ENCODE measurements at regions not wholly inside any gene's neighbourhood (a gene's known extent, or its start where the extent isn't known, plus 50 kb on each side); places are given as distances from the start of the nearest gene placed in this dataset.

GRCh38 chr14:83780321-83780720 is 1749.6 kb upstream of the FLRT2 start:
- Histone ChIP-seq H3K9me3 (no peaks in the 10 kb centered on the region), H3K27me3 (no peaks in the 10 kb centered on the region), H3K36me3 (no peaks in the 10 kb centered on the region), H3K27ac (no peak overlapping the region), H3K4me3 (replicated peaks in 1 of 3) (no peak overlapping the region), H3K4me1 (no peaks in the 10 kb centered on the region)
- intact Hi-C loops (cut with DNase I), result no loop called here
- TF ChIP-seq POLR2A (IDR thresholded peaks at IDR 0.05) (no peak), CTCF (IDR thresholded peaks at IDR 0.05) (no peak)
- no peak for DNase-seq
- WGBS, 2 donors, result 76 to 82% methylated on average over 3 of the region's 3 CpGs

GRCh38 chr14:83798421-83798820 is 1731.5 kb upstream of the FLRT2 start:
- Histone ChIP-seq H3K4me3 (replicated peaks in 1 of 3) (no peak overlapping the region), H3K4me1 (no peaks in the 10 kb centered on the region), H3K9me3 (no peaks in the 10 kb centered on the region), H3K27me3 (no peaks in the 10 kb centered on the region), H3K36me3 (no peaks in the 10 kb centered on the region), H3K27ac (no peak overlapping the region)
- intact Hi-C loops (cut with DNase I), result no loop called here
- TF ChIP-seq CTCF (IDR thresholded peaks at IDR 0.05) (no peak), POLR2A (IDR thresholded peaks at IDR 0.05) (no peak)
- DNase-seq, result no peak
- 97 to 98% methylated on average over 2 of the region's 2 CpGs for WGBS, 2 donors

GRCh38 chr14:83799233-83799632 is 1730.7 kb upstream of the FLRT2 start:
- no peaks in the 10 kb centered on the region for H3K36me3 ChIP-seq
- TF ChIP-seq CTCF (IDR thresholded peaks at IDR 0.05) (no peak), POLR2A (IDR thresholded peaks at IDR 0.05) (no peak)
- no peak for DNase-seq
- H3K27ac ChIP-seq, result no peak overlapping the region
- intact Hi-C loops (cut with DNase I), result no loop called here
- H3K27me3 ChIP-seq, result no peaks in the 10 kb centered on the region
- no peaks in the 10 kb centered on the region for H3K4me1 ChIP-seq
- no peak overlapping the region for H3K4me3 ChIP-seq (replicated peaks in 1 of 3)
- no peaks in the 10 kb centered on the region for H3K9me3 ChIP-seq

GRCh38 chr14:83814896-83815295 is 1715.0 kb upstream of the FLRT2 start:
- H3K9me3 ChIP-seq, result no peaks in the 10 kb centered on the region

GRCh38 chr14:83816761-83817160 is 1713.2 kb upstream of the FLRT2 start:
- intact Hi-C loops (cut with DNase I), result no loop called here

More at GRCh38 chr14:83814896-83815295, 1715.0 kb upstream of the FLRT2 start:
- Histone ChIP-seq H3K36me3 (no peaks in the 10 kb centered on the region), H3K4me3 (replicated peaks in 1 of 3) (no peak overlapping the region), H3K27me3 (no peaks in the 10 kb centered on the region), H3K27ac (no peak overlapping the region), H3K4me1 (no peaks in the 10 kb centered on the region)
- 97% methylated on average over 1 of the region's 1 CpG for WGBS, 2 donors
- intact Hi-C loops (cut with DNase I), result no loop called here
- no peak for TF ChIP-seq POLR2A (IDR thresholded peaks at IDR 0.05)
- no peak for TF ChIP-seq CTCF (IDR thresholded peaks at IDR 0.05)
- no peak for DNase-seq

More at GRCh38 chr14:83816761-83817160, 1713.2 kb upstream of the FLRT2 start:
- TF ChIP-seq CTCF (IDR thresholded peaks at IDR 0.05) (no peak), POLR2A (IDR thresholded peaks at IDR 0.05) (no peak)
- no peak overlapping the region for H3K27ac ChIP-seq
- no peaks in the 10 kb centered on the region for H3K4me1 ChIP-seq
- H3K27me3 ChIP-seq, result no peaks in the 10 kb centered on the region
- DNase-seq, result no peak
- H3K4me3 ChIP-seq (replicated peaks in 1 of 3), result no peak overlapping the region
- H3K9me3 ChIP-seq, result no peaks in the 10 kb centered on the region
- H3K36me3 ChIP-seq, result no peaks in the 10 kb centered on the region
- 54 to 69% methylated on average over 6 of the region's 6 CpGs for WGBS, 2 donors
